Stomach (tissue), 4 donors: ENCODE measurements at regions not wholly inside any gene's neighbourhood (a gene's known extent, or its start where the extent isn't known, plus 50 kb on each side); places are given as distances from the start of the nearest gene placed in this dataset.

Experiments used
- CTCF ChIP-seq, 7 experiments: fragments of 450-650 bp in 4 of 7; fragments of 200-600 bp in 3 of 7; sonication (generic) in 3 of 7; IDR thresholded peaks; one replicate each; pipeline ENCODE4 v1.5.1; 2016 to 2019; ENCODE audit warnings: antibody characterized with exemption in 7 of 7, control low read depth in 2 of 7, mild to moderate bottlenecking in 1 of 7
- EP300 ChIP-seq: sonication (generic); formaldehyde crosslinking; IDR thresholded peaks from one replicate; pipeline ENCODE4 v1.6.1; 2017; ENCODE audit warnings: antibody characterized with exemption
- POLR2A ChIP-seq, 4 donors: fragments of 450-650 bp; IDR thresholded peaks; one replicate each; pipeline ENCODE4 v1.6.1; 2016; ENCODE audit warnings: antibody characterized with exemption in 4 of 4, control low read depth in 2 of 4, mild to moderate bottlenecking in 1 of 4, moderate library complexity in 1 of 4
- POLR2AphosphoS5 ChIP-seq, 3 donors: sonication (generic); formaldehyde crosslinking; IDR thresholded peaks; one replicate each; pipeline ENCODE4 v1.6.1; 2016; ENCODE audit warnings: antibody characterized with exemption in 3 of 3

GRCh38 chr6:139904568-139904967 is 530.1 kb upstream of the CITED2 start:
- TF ChIP-seq CTCF (IDR thresholded peaks at IDR 0.05) (no peak), POLR2AphosphoS5 (IDR thresholded peaks at IDR 0.05) (no peak), EP300 (no peak), POLR2A (IDR thresholded peaks at IDR 0.05) (no peak)
